NCI-H1694 (cell line): ENCODE measurements at regions not wholly inside any gene's neighbourhood (a gene's known extent, or its start where the extent isn't known, plus 50 kb on each side); places are given as distances from the start of the nearest gene placed in this dataset.
A peak's percentile ranks its signal among the peaks of the same experiment; 100 is the strongest.

Experiments
- DNase-seq: peaks from one replicate; lab custom pipeline; 2025; lab: John Stamatoyannopoulos, UW

GRCh38 chr3:187618722-187619121 is 51.5 kb downstream of the SST start:
- DNase-seq: no peak

GRCh38 chr3:187617213-187617612 is 53.0 kb downstream of the SST start:
- DNase-seq: no peak

- peak; percentile 22 for DNase-seq
Measured at GRCh38 chr3:187616307-187616972, 53.8 kb downstream of the SST start.

DNA sequence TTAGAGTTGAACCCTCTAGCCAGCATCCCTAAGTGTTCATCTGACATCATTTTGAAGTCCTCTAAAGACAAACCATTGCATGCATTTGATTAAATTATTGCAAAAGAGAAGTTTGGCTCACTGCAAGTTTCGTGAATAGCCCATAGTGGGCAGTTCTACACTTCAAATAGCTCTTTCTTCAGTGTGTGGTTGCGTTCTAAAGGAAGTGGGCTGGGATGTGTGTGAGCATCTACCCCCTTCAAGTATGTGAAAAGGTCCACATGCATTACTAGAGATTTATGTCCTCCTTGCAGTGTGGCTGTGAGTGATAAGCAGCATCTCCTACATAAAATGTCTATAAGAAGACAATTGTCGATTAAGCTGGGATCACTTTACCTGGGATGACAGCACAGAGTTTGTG is 54.6 kb downstream of the SST start:
- DNase-seq: no peak

- no peak for DNase-seq
Measured at GRCh38 chr3:187612656-187613055, 57.5 kb downstream of the SST start.

- no peak for DNase-seq
Measured at GRCh38 chr3:187610981-187611511, 59.1 kb downstream of the SST start.

GRCh38 chr3:187594272-187594671 is 75.9 kb downstream of the SST start:
- DNase-seq: no peak

GRCh38 chr3:187593451-187593850 is 76.7 kb downstream of the SST start:
- no peak for DNase-seq

- DNase-seq: no peak
Measured at GRCh38 chr3:187590861-187591576, 79.2 kb downstream of the SST start.

DNA sequence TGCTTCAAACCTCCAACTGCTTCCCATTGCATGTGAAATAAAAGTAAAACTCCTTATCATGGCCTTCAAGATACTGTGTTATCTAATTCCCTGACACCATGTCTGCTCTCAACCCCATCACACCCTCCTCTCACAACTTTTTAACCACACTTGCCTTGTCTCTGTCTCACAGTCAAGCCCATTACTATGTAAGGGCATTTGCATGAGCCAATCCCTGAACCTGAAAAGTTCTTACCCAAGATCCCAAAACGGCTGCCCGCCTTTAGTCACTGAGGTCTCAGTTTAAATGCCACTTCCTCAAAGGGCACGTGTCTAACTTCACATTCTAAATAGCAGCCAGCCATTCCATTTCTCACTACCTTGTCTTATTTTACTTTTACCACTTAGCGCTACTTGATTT is 83.1 kb downstream of the SST start:
- no peak for DNase-seq

- DNase-seq: no peak
Measured at GRCh38 chr3:187586226-187586625, 84.0 kb downstream of the SST start.

DNA sequence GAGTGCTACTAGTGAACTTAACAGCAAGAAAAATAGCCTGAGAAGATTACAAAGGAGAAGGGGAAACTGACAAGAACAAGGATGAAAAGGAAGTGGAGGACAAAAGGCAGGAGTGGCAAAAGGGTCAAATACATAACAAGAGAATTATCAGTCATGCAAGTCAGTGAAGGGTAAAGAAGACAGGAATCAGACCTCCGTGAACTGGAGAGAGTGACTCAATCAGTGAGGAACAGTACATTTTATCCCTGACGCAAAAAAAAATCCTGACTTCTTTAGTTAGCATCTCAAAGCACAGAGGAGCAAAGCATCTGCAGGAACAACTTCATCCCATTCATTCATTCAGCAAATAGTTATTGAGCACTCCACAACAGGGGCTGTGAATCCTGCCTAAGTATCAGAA is 97.8 kb downstream of the SST start:
- DNase-seq: no peak

DNA sequence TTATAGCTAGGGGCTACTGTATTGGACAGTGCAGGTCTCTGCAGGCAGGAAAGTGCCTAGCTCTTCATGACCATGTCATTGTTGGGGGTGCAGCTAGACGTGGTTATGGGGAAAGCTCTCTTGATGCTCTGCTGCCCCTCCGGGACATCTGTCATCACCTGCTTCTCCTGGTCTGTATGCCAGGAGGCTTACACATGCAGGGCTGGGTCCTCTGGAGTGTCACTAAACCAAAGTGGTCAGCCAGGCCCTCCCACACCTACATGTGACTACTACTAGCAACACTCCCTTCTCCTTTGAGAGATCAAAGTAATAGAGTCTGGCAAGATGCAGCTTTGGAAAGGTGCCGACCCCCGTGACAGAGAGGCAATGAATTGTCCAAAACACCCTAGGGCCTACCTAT is 98.5 kb downstream of the SST start:
- DNase-seq: no peak

DNA sequence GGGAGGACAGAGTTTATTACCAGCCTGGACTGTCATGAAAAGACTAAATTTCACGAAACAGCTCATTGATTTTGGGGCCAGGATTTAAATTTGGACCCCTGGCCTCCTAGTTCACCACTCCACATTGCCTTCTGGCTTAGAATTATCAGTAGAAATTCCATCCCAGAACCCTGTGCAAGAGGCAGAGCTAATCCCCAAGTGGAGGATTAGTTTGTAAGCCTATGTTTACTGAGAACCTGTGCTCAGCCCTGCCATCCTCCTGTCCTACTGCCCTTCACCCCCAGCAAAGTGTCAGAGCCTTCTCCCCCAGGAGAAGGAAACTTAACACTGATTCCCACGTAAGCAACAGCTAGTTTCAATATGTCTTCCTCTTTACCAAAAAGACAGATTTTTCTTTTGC is 99.4 kb downstream of the SST start:
- DNase-seq: no peak

GRCh38 chr3:187568171-187568570 is 102.0 kb downstream of the SST start:
- no peak for DNase-seq

DNA sequence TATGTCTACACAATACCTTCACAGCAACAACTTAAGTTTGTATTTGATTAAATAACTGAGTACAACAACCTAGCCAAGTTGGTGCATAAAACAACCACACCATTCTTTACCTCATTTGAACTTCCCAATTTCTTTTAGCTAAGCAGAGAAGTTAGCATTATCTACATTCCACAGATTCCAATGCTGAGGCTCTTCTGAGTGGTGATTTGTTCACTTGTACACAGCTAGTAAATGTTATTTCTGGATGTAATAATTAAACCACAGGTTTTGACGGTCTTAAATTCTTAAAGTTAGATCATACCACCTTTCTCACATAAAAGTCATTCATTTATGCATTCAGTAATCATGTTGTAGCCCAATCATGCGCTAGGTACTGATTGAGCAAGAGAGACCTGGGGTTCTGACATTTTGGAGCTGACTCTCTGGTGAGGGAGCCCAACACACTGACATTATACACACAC is 102.5 kb downstream of the SST start:
- DNase-seq: no peak

DNA sequence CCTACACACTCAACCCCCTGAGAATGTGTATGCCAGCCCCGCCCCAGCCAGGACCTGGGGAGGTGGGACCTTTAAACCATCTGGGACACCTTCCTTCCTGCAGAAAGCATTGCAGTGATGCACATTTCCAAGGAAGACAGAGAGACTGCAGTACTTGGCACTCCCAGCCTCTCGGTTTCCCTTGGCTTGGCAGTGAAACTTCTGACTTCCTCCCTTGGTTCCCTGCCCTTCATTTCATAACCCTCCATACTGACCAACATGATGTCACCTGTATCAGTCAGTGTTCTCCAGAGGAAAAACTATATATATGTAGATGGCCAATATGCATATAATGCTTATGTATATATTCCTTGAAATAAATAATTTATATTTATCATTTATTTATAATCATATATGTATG is 103.2 kb downstream of the SST start:
- no peak for DNase-seq

- no peak for DNase-seq
Measured at GRCh38 chr3:187565701-187566100, 104.5 kb downstream of the SST start.

DNA sequence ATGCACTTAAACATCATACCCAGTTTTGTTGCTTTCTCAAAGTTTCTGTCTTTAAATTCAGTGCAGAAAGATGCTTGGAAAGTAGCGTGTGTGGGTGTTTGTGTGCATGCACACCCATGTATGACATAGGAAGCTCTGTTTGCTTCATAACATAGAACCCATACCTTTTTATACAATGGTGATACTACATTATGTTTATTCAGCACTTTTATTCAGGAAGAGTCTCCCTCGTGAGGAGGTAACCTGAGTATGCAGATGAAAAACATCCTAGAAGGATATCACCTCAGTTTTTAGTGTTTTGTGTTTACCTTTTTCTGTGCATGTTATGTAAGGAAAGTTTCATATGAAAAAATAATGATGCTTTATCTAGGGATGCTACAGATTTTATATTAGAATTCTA is 111.2 kb downstream of the SST start:
- no peak for DNase-seq

DNA sequence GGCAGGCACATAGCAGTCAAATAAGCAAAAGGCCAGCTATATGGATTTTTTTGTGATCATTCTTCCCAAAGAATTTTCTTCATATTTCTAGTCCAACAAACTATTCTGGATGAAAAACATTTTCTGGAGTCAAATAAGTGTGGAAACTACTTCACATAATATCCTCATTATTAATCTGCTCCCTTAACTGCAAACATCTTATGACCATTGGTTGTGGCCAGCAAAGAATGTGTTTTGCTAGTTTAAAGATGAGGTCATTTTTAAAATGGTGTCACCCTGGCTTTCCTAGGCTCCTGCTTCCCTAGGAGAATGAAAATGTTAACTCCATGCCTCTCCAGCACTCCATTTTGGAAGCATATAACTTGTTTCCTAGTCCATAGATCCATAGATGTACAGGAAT is 118.8 kb downstream of the SST start:
- DNase-seq: no peak

GRCh38 chr3:187550446-187550845 is 119.7 kb downstream of the SST start:
- DNase-seq: no peak

DNA sequence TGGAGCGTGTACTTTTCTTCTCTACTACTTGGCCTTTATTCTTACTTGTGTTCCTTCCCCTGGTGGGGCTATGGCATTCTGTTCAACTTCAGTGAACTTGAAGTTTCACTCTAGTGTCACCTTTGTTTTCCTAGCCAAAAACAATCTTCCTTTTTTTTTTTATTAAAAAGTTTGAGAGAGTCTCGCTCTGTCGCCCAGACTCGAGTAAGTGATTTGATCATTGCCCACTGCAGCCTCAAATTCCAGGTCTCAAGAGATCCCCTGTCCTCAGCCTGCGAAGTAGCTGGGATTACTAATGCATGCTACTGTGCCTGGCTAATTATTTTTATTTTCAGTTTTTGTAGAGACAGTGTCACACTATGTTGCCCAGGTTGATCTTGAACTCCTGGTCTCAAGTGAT is 124.8 kb downstream of the SST start:
- no peak for DNase-seq

GRCh38 chr3:187544326-187544725 is 125.9 kb downstream of the SST start:
- DNase-seq: no peak

DNA sequence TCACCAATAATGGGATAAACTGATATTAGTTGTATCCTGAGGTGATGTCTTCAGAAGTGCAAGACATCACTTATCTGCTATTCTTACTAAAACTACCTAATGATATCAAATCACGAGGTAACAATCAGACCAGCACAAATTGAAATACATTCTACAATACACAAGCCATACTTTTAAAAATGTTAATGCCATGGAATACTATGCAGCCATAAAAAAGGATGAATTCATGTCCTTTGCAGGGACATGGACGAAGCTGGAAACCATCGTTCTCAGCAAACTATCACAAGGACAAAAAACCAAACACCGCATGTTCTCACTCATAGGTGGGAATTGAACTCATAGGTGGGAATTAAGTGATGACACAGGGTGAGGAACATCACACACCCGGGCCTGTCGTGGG is 129.3 kb downstream of the SST start:
- DNase-seq: no peak
